Thoracic aorta (tissue), 2 donors: ENCODE measurements at regions not wholly inside any gene's neighbourhood (a gene's known extent, or its start where the extent isn't known, plus 50 kb on each side); places are given as distances from the start of the nearest gene placed in this dataset.

Experiments used
- ATAC-seq: fragments of 150-250 bp; one replicate; pipeline ENCODE4 v1.8.0; 2017; ENCODE audit warnings: low read depth; ENCODE audit not compliant: insufficient number of reproducible peaks, low FRiP score
- DNase-seq: peaks from one replicate; pipeline ENCODE4 v3.0.0-alpha.2; 2020; ENCODE audit warnings: low spot score
- H3K27ac ChIP-seq, 2 donors: fragments of 200-600 bp; sonication (generic); 1 replicate in 1 of 2; 2 replicates in 1 of 2; pipeline ENCODE4 v1.5.1; 2016; ENCODE audit warnings: mild to moderate bottlenecking in 2 of 2, moderate library complexity in 2 of 2
- H3K27me3 ChIP-seq: fragments of 200-600 bp; sonication (generic); replicated peaks from 2 replicates; pipeline ENCODE4 v1.6.0; 2016; ENCODE audit warnings: mild to moderate bottlenecking; ENCODE audit not compliant: insufficient read depth
- H3K36me3 ChIP-seq: fragments of 200-600 bp; sonication (generic); one replicate; pipeline ENCODE4 v1.5.1; 2016
- H3K4me1 ChIP-seq, 2 donors: fragments of 200-600 bp; sonication (generic); 1 replicate in 1 of 2; 2 replicates in 1 of 2; pipeline versions ENCODE4 v1.5.1 to v1.6.0; 2016; ENCODE audit warnings: low read depth in 2 of 2, mild to moderate bottlenecking in 1 of 2; ENCODE audit not compliant: control insufficient read depth in 1 of 2
- H3K4me3 ChIP-seq: fragments of 200-600 bp; sonication (generic); 2 replicates; pipeline ENCODE4 v1.5.1; 2016; ENCODE audit warnings: mild to moderate bottlenecking
- H3K9me3 ChIP-seq: fragments of 200-600 bp; sonication (generic); 2 replicates; pipeline ENCODE4 v1.5.1; 2016
- TF ChIP-seq, protein P1 (sequence below): fragments of 200-600 bp; sonication (generic); IDR thresholded peaks from one replicate; pipeline ENCODE4 v1.5.1; 2019; ENCODE audit warnings: antibody characterized with exemption

DNA sequence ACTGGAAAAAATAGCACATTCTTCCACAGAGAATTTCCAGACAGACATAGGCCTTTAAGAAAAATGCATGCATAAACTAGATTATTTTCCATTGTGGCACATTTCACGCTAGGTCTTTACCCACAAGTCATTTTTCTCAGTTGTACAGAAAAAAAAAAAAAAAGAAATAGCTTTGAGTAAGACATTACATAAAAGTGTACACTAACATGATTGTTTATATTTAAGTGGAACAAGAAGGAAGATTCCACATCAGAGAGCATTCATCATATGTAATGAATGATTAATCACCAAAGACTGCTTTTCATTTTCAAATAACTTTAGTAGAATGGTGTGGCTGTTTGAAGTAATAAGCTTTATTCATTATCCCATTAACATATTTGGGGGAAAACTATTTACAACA, 1270.2 kb upstream of the AGA start:
- no peaks in the 10 kb centered on the region for H3K36me3 ChIP-seq
- H3K4me1 ChIP-seq: no peaks in the 10 kb centered on the region
- no peaks in the 10 kb centered on the region for H3K9me3 ChIP-seq
- TF ChIP-seq, protein P1, sequence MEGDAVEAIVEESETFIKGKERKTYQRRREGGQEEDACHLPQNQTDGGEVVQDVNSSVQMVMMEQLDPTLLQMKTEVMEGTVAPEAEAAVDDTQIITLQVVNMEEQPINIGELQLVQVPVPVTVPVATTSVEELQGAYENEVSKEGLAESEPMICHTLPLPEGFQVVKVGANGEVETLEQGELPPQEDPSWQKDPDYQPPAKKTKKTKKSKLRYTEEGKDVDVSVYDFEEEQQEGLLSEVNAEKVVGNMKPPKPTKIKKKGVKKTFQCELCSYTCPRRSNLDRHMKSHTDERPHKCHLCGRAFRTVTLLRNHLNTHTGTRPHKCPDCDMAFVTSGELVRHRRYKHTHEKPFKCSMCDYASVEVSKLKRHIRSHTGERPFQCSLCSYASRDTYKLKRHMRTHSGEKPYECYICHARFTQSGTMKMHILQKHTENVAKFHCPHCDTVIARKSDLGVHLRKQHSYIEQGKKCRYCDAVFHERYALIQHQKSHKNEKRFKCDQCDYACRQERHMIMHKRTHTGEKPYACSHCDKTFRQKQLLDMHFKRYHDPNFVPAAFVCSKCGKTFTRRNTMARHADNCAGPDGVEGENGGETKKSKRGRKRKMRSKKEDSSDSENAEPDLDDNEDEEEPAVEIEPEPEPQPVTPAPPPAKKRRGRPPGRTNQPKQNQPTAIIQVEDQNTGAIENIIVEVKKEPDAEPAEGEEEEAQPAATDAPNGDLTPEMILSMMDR: no peak
- no peak overlapping the region for H3K27ac ChIP-seq
- H3K27me3 ChIP-seq: no peaks in the 10 kb centered on the region
- no peak for ATAC-seq
- no peak for DNase-seq
- H3K4me3 ChIP-seq: no peak overlapping the region

DNA sequence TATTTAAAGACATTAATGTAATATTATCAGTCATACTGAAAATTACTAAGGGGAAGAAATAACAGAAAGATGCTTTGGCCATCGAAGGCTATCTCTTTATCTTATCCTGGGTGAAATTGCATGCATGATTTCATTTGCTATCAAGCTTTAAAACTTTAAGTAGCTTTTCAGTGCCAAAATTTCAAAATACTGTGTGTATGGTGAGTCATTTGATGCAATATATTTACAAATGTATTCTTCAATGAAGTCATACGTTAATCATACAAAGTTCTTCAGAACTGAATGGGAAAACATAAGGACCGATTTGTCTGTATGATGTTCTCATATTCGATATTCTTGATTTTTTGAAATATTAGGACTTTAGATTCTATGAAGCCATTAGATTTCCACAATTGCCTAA, 1295.8 kb upstream of the AGA start:
- Histone ChIP-seq H3K4me3 (no peak overlapping the region), H3K36me3 (no peaks in the 10 kb centered on the region), H3K9me3 (no peaks in the 10 kb centered on the region), H3K27ac (no peak overlapping the region), H3K27me3 (no peaks in the 10 kb centered on the region), H3K4me1 (no peaks in the 10 kb centered on the region)
- TF ChIP-seq, protein P1: no peak
- no peak for DNase-seq
- ATAC-seq: no peak

DNA sequence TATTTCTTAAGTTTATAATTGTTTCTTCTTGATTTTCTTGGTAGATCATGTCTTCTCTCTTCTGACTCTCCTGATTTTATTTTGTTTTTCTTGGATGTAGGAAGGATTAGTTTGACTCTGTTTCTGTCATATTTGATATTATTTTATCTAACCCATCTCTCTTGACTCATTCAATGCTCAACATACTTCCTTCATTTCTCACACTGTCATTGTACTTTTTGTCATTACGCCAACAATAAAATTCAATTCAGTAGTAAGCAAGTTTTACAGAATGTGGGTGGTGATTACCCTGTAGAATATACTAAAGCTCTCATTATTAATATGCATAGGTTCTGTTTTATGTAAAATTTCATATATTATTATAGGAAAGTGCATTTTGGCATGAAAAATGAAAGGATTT, 1303.0 kb upstream of the AGA start:
- DNase-seq (no peak), ATAC-seq (no peak)
- Histone ChIP-seq H3K4me1 (no peaks in the 10 kb centered on the region), H3K36me3 (no peaks in the 10 kb centered on the region), H3K27me3 (no peaks in the 10 kb centered on the region), H3K9me3 (no peaks in the 10 kb centered on the region), H3K4me3 (no peak overlapping the region), H3K27ac (no peak overlapping the region)
- TF ChIP-seq, protein P1: no peak

DNA sequence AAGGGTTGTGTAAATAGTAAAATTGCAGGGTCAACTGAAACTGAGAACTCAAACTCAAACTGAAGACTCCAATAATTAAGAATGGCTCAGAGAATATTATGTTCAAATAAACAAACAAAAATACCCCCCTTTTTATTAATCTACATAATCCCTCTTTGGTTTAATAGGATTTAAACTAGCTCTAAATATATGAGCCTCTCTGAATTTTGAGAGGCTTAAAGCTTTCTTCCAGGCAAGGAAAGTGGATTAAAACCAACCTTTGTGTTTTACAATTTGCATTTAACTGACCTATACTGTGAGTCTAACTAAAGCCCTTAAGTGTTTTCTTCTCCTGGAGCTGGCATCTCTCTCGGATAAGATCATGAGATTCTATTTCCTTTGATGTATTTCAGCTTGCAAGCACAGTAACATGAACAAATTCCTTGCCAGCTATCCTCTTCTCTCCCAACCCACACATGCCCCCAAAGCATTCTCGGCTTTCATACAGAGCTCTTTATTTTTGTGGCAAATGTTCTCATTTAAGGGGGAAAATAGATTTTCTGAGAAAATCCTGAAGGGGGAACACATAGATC, 1310.8 kb upstream of the AGA start:
- H3K36me3 ChIP-seq: no peaks in the 10 kb centered on the region
- TF ChIP-seq, protein P1: no peak
- H3K4me1 ChIP-seq: no peaks in the 10 kb centered on the region
- ATAC-seq: no peak
- DNase-seq: no peak
- no peaks in the 10 kb centered on the region for H3K9me3 ChIP-seq
- H3K4me3 ChIP-seq: no peak overlapping the region
- H3K27me3 ChIP-seq: no peaks in the 10 kb centered on the region
- no peak overlapping the region for H3K27ac ChIP-seq

DNA sequence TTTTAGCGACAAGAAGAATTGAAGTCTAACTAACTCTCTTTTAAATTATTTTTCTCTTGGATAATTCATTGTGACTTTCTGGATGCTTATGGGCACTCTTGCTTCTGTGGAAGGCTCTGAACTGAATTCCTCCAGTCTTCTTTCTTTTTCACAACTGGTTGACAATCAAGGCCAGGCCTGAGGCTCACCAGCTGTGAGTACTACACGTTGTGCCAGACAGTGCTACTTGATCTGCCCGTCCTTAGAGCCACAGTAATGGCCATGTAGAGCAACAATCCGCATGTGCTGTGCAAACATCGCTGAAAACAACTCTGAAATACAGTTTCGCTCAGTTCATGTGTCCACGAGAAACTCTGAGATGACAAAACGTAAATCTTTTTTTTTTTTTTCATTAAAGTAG, 1336.3 kb upstream of the AGA start:
- ATAC-seq (no peak), DNase-seq (no peak)
- no peaks in the 10 kb centered on the region for H3K4me1 ChIP-seq
- H3K27me3 ChIP-seq: no peaks in the 10 kb centered on the region
- no peaks in the 10 kb centered on the region for H3K36me3 ChIP-seq
- H3K4me3 ChIP-seq: no peak overlapping the region
- no peak overlapping the region for H3K27ac ChIP-seq
- no peaks in the 10 kb centered on the region for H3K9me3 ChIP-seq
- TF ChIP-seq, protein P1: no peak
